ENCODE measurements at regions not wholly inside any gene's neighbourhood (a gene's known extent, or its start where the extent isn't known, plus 50 kb on each side); places are given as distances from the start of the nearest gene placed in this dataset.
"Not testable (repeated sequence)": the region's sequence is repeated elsewhere in the genome, so short reads cannot be mapped to it uniquely, and the experiment has no call there.

- H4K20me1 ChIP-seq (ENCODE audit: insufficient read depth, low read length); H3K4me1 ChIP-seq (ENCODE audit: insufficient read depth, low read length); H3K27ac ChIP-seq (ENCODE audit: extremely low read length, insufficient read depth, low read length); H3K4me2 ChIP-seq (ENCODE audit: low read depth, low read length); POLR2A ChIA-PET; intact Hi-C loops (cut with micrococcal nuclease; ENCODE audit: unreplicated experiment); FAIRE-seq; H3K4me3 ChIP-seq (replicated peaks in 1 of 3; ENCODE audit: insufficient read depth in 1 of 3, low read depth in 2 of 3, low read length in 3 of 3); H2AFZ ChIP-seq (ENCODE audit: low read length); H3K9me3 ChIP-seq (ENCODE audit: low read length); CTCF ChIA-PET (ENCODE audit: low intra/inter-chr PET ratio, low total read pairs); H3K36me3 ChIP-seq (replicated peaks in 1 of 2; ENCODE audit: control insufficient read depth in 1 of 2, insufficient read depth in 2 of 2, low read length in 2 of 2); DNase-seq (ENCODE audit: low spot score); H3K27me3 ChIP-seq (ENCODE audit: control insufficient read depth in 1 of 2, insufficient read depth in 2 of 2, low read length in 2 of 2); H3K9ac ChIP-seq (ENCODE audit: insufficient read depth, low read depth, low read length); BruUV-seq (replicated peaks); ATAC-seq; H3K79me2 ChIP-seq (ENCODE audit: insufficient read depth, low read length): not testable (repeated sequence)
- in situ Hi-C loops (cut with HindIII; ENCODE audit: extremely low pct_ligation_motif_present, low pct_unique_long_range_greater_than_20kb) = loop anchor here (10.0 kb wide), 1 partner anchor 61 kb away; no protein-coding TSS in a partner anchor
- 16% methylated on average over 4 of the region's 4 CpGs for WGBS (ENCODE audit: low lambda C conversion rate)
Observed at GRCh38 chr15:29974056-29974455, 108.7 kb upstream of the GOLGA8J start.

GRCh38 chr15:29972051-29972450 lies 110.7 kb upstream of the GOLGA8J start:
- ATAC-seq (no peak), FAIRE-seq (no peak), DNase-seq (ENCODE audit: low spot score) (no peak)
- Histone ChIP-seq H3K27me3 (ENCODE audit: control insufficient read depth in 1 of 2, insufficient read depth in 2 of 2, low read length in 2 of 2) (no peaks in the 10 kb centered on the region), H3K4me2 (ENCODE audit: low read depth, low read length) (no peak overlapping the region), H3K9me3 (ENCODE audit: low read length) (peaks cover 6% of the 10 kb centered on the region; the same call in 1 of the 2 replicates), H3K4me3 (replicated peaks in 1 of 3; ENCODE audit: insufficient read depth in 1 of 3, low read depth in 2 of 3, low read length in 3 of 3) (no peak overlapping the region), H3K36me3 (replicated peaks in 1 of 2; ENCODE audit: control insufficient read depth in 1 of 2, insufficient read depth in 2 of 2, low read length in 2 of 2) (no peaks in the 10 kb centered on the region), H3K27ac (ENCODE audit: extremely low read length, insufficient read depth, low read length) (no peak overlapping the region), H4K20me1 (ENCODE audit: insufficient read depth, low read length) (no peaks in the 10 kb centered on the region), H2AFZ (ENCODE audit: low read length) (no peak overlapping the region), H3K9ac (ENCODE audit: insufficient read depth, low read depth, low read length) (no peak overlapping the region), H3K4me1 (ENCODE audit: insufficient read depth, low read length) (no peaks in the 10 kb centered on the region), H3K79me2 (ENCODE audit: insufficient read depth, low read length) (no peaks in the 10 kb centered on the region)
- CTCF ChIA-PET (ENCODE audit: low intra/inter-chr PET ratio, low total read pairs) = no interaction called here
- intact Hi-C loops (cut with micrococcal nuclease; ENCODE audit: unreplicated experiment) (no loop called here), in situ Hi-C loops (cut with HindIII; ENCODE audit: extremely low pct_ligation_motif_present, low pct_unique_long_range_greater_than_20kb) (loop anchor here (10.0 kb wide), 1 partner anchor 63 kb away; no protein-coding TSS in a partner anchor)
- BruUV-seq (replicated peaks) = no TSS peak
- 27% methylated on average over 2 of the region's 2 CpGs for WGBS (ENCODE audit: low lambda C conversion rate)
- POLR2A ChIA-PET = no interaction called here
- TF ChIP-seq ZNF792 (CRISPR knock-in tag; IDR thresholded peaks at IDR 0.05) (no peak), NR2F2 (IDR thresholded peaks at IDR 0.05; ENCODE audit: borderline replicate concordance, low read depth) (no peak), ZNF432 (CRISPR knock-in tag; IDR thresholded peaks at IDR 0.05; ENCODE audit: borderline replicate concordance) (0 out of 2 replicates have a peak, but pooled peaks have one; percentile 47), SNAPC2 (CRISPR knock-in tag; IDR thresholded peaks at IDR 0.05) (no peak)
